ENCODE measurements at regions not wholly inside any gene's neighbourhood (a gene's known extent, or its start where the extent isn't known, plus 50 kb on each side); places are given as distances from the start of the nearest gene placed in this dataset.

DNA sequence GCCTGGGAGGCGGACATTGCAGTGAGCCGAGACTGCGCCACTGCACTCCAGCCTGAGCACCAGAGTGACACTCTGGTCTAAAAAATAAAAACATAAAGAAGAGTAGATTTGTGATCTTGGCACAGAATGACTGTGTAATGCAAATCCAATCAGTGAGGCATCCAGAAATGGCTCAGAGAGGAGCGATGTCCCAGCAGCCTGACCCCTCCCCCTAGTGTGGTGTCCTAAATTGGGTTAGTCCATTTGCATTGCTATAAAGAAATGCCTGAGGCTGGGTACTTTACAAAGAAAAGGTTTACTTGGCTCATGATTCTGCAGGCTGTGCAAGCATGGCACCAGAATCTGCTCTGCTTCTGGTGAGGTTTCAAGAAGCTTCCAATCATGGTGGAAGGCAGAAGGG, 59.1 kb upstream of the ZNF30 start:
- TF ChIP-seq, protein P1, sequence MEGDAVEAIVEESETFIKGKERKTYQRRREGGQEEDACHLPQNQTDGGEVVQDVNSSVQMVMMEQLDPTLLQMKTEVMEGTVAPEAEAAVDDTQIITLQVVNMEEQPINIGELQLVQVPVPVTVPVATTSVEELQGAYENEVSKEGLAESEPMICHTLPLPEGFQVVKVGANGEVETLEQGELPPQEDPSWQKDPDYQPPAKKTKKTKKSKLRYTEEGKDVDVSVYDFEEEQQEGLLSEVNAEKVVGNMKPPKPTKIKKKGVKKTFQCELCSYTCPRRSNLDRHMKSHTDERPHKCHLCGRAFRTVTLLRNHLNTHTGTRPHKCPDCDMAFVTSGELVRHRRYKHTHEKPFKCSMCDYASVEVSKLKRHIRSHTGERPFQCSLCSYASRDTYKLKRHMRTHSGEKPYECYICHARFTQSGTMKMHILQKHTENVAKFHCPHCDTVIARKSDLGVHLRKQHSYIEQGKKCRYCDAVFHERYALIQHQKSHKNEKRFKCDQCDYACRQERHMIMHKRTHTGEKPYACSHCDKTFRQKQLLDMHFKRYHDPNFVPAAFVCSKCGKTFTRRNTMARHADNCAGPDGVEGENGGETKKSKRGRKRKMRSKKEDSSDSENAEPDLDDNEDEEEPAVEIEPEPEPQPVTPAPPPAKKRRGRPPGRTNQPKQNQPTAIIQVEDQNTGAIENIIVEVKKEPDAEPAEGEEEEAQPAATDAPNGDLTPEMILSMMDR (IDR thresholded peaks at IDR 0.05; ENCODE audit: low read length), result no peak
- no peak for TF ChIP-seq EZH2 (IDR thresholded peaks at IDR 0.05; ENCODE audit: borderline replicate concordance, low read length)
